IMR-90 (cell line): ENCODE measurements at regions not wholly inside any gene's neighbourhood (a gene's known extent, or its start where the extent isn't known, plus 50 kb on each side); places are given as distances from the start of the nearest gene placed in this dataset.

Experiments used
- ATAC-seq: fragments of 200-7000 bp; cut with Tn5 transposase; 2 replicates; pipeline ENCODE4 v1.9.1; 2020; ENCODE audit warnings: low read depth, mild to moderate bottlenecking, moderate library complexity
- BruUV-seq: library from RNA; stranded (reverse); fragments of 400-500 nt; replicated peaks from 2 replicates; lab custom pipeline; 2021; lab: Mats Ljungman, UMichigan
- CTCF ChIA-PET: fragments of 300-600 bp; formaldehyde crosslinking; extraction: SDS; loops from one replicate; lab custom pipeline; 2021; ENCODE audit warnings: antibody characterized with exemption; lab: Yijun Ruan, JAX
- POLR2A ChIA-PET: fragments of 300-600 bp; sonication (Branson Sonifier 250); formaldehyde crosslinking; loops from one replicate; lab custom pipeline; 2022; ENCODE audit warnings: antibody characterized with exemption; ENCODE audit not compliant: unreplicated experiment; lab: Charles Lee
- DNase-seq: peaks from one replicate; pipeline ENCODE4 v3.0.0; 2013
- H2AFZ ChIP-seq: replicated peaks from 2 replicates; pipeline ENCODE3; 2013; ENCODE audit warnings: low read length, mild to moderate bottlenecking; ENCODE audit not compliant: poor library complexity
- H2AK5ac ChIP-seq: 2 replicates; pipeline ENCODE4 v1.6.1; 2013; ENCODE audit warnings: low read depth, low read length, inconsistent platforms
- H2AK9ac ChIP-seq: replicated peaks from 2 replicates; pipeline ENCODE3; 2013; ENCODE audit warnings: mild to moderate bottlenecking, low read depth, low read length, moderate library complexity; ENCODE audit not compliant: poor library complexity
- H2BK120ac ChIP-seq: 2 replicates; pipeline ENCODE4 v1.6.1; 2013; ENCODE audit warnings: low read depth, low read length, inconsistent platforms
- H2BK15ac ChIP-seq: 3 replicates; pipeline ENCODE4 v1.6.1; 2013; ENCODE audit warnings: low read depth, low read length, inconsistent platforms
- H2BK20ac ChIP-seq: 2 replicates; pipeline ENCODE4 v1.6.1; 2013; ENCODE audit warnings: low read depth, mild to moderate bottlenecking, inconsistent platforms, low read length, moderate library complexity
- H2BK5ac ChIP-seq: 2 replicates; pipeline ENCODE4 v1.6.1; 2013; ENCODE audit warnings: mild to moderate bottlenecking, low read depth, low read length, inconsistent platforms; ENCODE audit not compliant: poor library complexity, severe bottlenecking
- H3K14ac ChIP-seq: replicated peaks from 2 replicates; pipeline ENCODE4 v1.6.1; 2013; ENCODE audit warnings: low read depth, low read length, inconsistent platforms
- H3K18ac ChIP-seq: 2 replicates; pipeline ENCODE4 v1.6.1; 2013; ENCODE audit warnings: low read depth, low read length, control low read depth
- H3K23ac ChIP-seq: 2 replicates; pipeline ENCODE4 v1.6.1; 2013; ENCODE audit warnings: low read depth, low read length, inconsistent platforms
- H3K27ac ChIP-seq: 2 replicates; pipeline ENCODE4 v1.5.1; 2013; ENCODE audit warnings: mild to moderate bottlenecking, control low read depth, low read length; ENCODE audit not compliant: insufficient read depth
- H3K27me3 ChIP-seq: 2 replicates; pipeline ENCODE4 v1.6.1; 2013; ENCODE audit warnings: low read length; ENCODE audit not compliant: control insufficient read depth, insufficient read depth
- H3K36me3 ChIP-seq: 2 replicates; pipeline ENCODE4 v1.6.1; 2013; ENCODE audit warnings: low read length, mixed read lengths; ENCODE audit not compliant: control insufficient read depth, insufficient read depth
- H3K4ac ChIP-seq: 2 replicates; pipeline ENCODE4 v1.6.1; 2013; ENCODE audit warnings: low read depth, low read length, inconsistent platforms
- H3K4me1 ChIP-seq: 2 replicates; pipeline ENCODE4 v1.6.1; 2013; ENCODE audit warnings: low read length, mixed read lengths; ENCODE audit not compliant: control insufficient read depth, insufficient read depth
- H3K4me2 ChIP-seq: 2 replicates; pipeline ENCODE4 v1.6.1; 2013; ENCODE audit warnings: low read depth, mild to moderate bottlenecking, control low read depth, low read length, moderate library complexity
- H3K4me3 ChIP-seq: 2 replicates; pipeline ENCODE4 v1.5.1; 2013; ENCODE audit warnings: low read depth, mild to moderate bottlenecking, control low read depth, low read length, moderate library complexity; ENCODE audit not compliant: insufficient read depth
- H3K56ac ChIP-seq: 2 replicates; pipeline ENCODE4 v1.6.1; 2013; ENCODE audit warnings: low read length, inconsistent platforms; ENCODE audit not compliant: insufficient read depth; ENCODE audit errors: extremely low read depth
- H3K79me1 ChIP-seq, 2 experiments: 2 replicates each; pipeline ENCODE4 v1.6.1; 2013; ENCODE audit warnings: low read length in 2 of 2, inconsistent platforms in 1 of 2, low read depth in 1 of 2
- H3K9ac ChIP-seq: 2 replicates; pipeline ENCODE4 v1.6.1; 2013; ENCODE audit warnings: low read depth, low read length, control low read depth
- H3K9me1 ChIP-seq: 2 replicates; pipeline ENCODE4 v1.6.1; 2013; ENCODE audit warnings: low read length, inconsistent platforms; ENCODE audit not compliant: insufficient read depth
- H3K9me3 ChIP-seq: 2 replicates; pipeline ENCODE4 v1.6.1; 2013; ENCODE audit warnings: low read length; ENCODE audit not compliant: control insufficient read depth, insufficient read depth
- H4K20me1 ChIP-seq: 2 replicates; pipeline ENCODE4 v1.6.1; 2013; ENCODE audit warnings: low read length, inconsistent platforms; ENCODE audit not compliant: insufficient read depth
- H4K5ac ChIP-seq: 2 replicates; pipeline ENCODE4 v1.6.1; 2013; ENCODE audit warnings: mild to moderate bottlenecking, low read depth, low read length, control low read depth
- H4K8ac ChIP-seq, 2 experiments: 2 replicates each; pipeline ENCODE4 v1.6.1; 2013; ENCODE audit warnings: low read depth in 2 of 2, low read length in 2 of 2, control low read depth in 1 of 2, inconsistent platforms in 1 of 2
- H4K91ac ChIP-seq: 2 replicates; pipeline ENCODE4 v1.6.1; 2013; ENCODE audit warnings: low read depth, low read length, inconsistent platforms; ENCODE audit not compliant: insufficient read depth
- MXI1 ChIP-seq: IDR thresholded peaks from 2 replicates; pipeline ENCODE4 v1.6.1; 2012; ENCODE audit warnings: low read depth, mild to moderate bottlenecking, low read length, moderate library complexity, borderline replicate concordance
- POLR2A ChIP-seq: IDR thresholded peaks from 2 replicates; pipeline ENCODE4 v1.6.1; 2012; ENCODE audit warnings: mild to moderate bottlenecking, low read depth, low read length
- RAD21 ChIP-seq: IDR thresholded peaks from 2 replicates; pipeline ENCODE4 v1.6.1; 2012; ENCODE audit warnings: low read length, improper control_type of control experiment
- WGBS, 2 experiments: methylation state at CpG; one replicate each; pipeline versions ENCODE4 v1.1.5 to v1.1.7; 2013; ENCODE audit warnings: missing lambda C conversion rate in 2 of 2; ENCODE audit not compliant: insufficient read length in 1 of 2; ENCODE audit errors: extremely low coverage in 2 of 2; 5-methylcytosine and 5-hydroxymethylcytosine counted together
- dilution Hi-C: fragments of 300-500 bp; cut with HindIII; formaldehyde crosslinking; loops from one replicate; pipeline ENCODE4 v1.14.3; 2018; ENCODE audit warnings: low sequenced_read_pairs; ENCODE audit not compliant: unreplicated experiment
- in situ Hi-C: fragments of 300-500 bp; cut with MboI; formaldehyde crosslinking; loops from 3 replicates; pipeline ENCODE4 v1.14.3; 2019; ENCODE audit warnings: low sequenced_read_pairs, inconsistent platforms, mixed read lengths
- intact Hi-C: fragments of 100-400 bp; cut with micrococcal nuclease; formaldehyde crosslinking; loops from 2 replicates; pipeline ENCODE4 v1.10.0; 2022
- TF ChIP-seq, protein P1 (sequence below): fragments of 150-350 bp; IDR thresholded peaks from 2 replicates; pipeline ENCODE4 v1.6.1; 2017; ENCODE audit warnings: mild to moderate bottlenecking, antibody characterized with exemption, low read length, low read depth

GRCh38 chr4:155512046-155512445, 135.3 kb upstream of the MAP9 start:
- Histone ChIP-seq H3K4me1 (no peaks in the 10 kb centered on the region), H3K9me1 (no peaks in the 10 kb centered on the region), H4K20me1 (no peaks in the 10 kb centered on the region), H3K4me3 (no peak overlapping the region), H3K18ac (no peak overlapping the region), H4K91ac (no peak overlapping the region), H3K9ac (no peak overlapping the region), H2BK20ac (no peak overlapping the region), H2AK5ac (no peak overlapping the region), H3K36me3 (no peaks in the 10 kb centered on the region), H3K14ac (no peak overlapping the region), H3K79me1 (no peaks in the 10 kb centered on the region), H3K27ac (no peak overlapping the region), H3K9me3 (no peaks in the 10 kb centered on the region), H2AK9ac (no peak overlapping the region), H2BK15ac (no peak overlapping the region), H4K5ac (no peak overlapping the region), H3K23ac (no peak overlapping the region), H2AFZ (no peak overlapping the region), H4K8ac (no peak overlapping the region), H3K56ac (no peak overlapping the region), H2BK120ac (no peak overlapping the region), H3K4ac (no peak overlapping the region), H2BK5ac (no peak overlapping the region), H3K4me2 (no peak overlapping the region), H3K27me3 (no peaks in the 10 kb centered on the region; the same call in 1 of the 2 replicates)
- in situ Hi-C loops (no loop called here), dilution Hi-C loops (no loop called here), intact Hi-C loops (no loop called here)
- TF ChIP-seq MXI1 (no peak), RAD21 (no peak), POLR2A (no peak)
- TF ChIP-seq, protein P1, sequence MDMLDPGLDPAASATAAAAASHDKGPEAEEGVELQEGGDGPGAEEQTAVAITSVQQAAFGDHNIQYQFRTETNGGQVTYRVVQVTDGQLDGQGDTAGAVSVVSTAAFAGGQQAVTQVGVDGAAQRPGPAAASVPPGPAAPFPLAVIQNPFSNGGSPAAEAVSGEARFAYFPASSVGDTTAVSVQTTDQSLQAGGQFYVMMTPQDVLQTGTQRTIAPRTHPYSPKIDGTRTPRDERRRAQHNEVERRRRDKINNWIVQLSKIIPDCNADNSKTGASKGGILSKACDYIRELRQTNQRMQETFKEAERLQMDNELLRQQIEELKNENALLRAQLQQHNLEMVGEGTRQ, result no peak
- no CpG with 5 or more reads among the region's 1 CpG for WGBS, 2 experiments
- ChIA-PET CTCF (no interaction called here), POLR2A (no interaction called here)
- BruUV-seq, result no TSS peak
- DNase-seq, result no peak
- peak; percentile 35 for ATAC-seq
